Hematopoietic multipotent progenitor cell (in vitro differentiated cells): ENCODE measurements at regions not wholly inside any gene's neighbourhood (a gene's known extent, or its start where the extent isn't known, plus 50 kb on each side); places are given as distances from the start of the nearest gene placed in this dataset.

Experiments
- DNase-seq, 3 donors: peaks; one replicate each; pipeline ENCODE4 v3.0.0-alpha.2; 2011 to 2015; ENCODE audit warnings: low read depth in 2 of 3, low spot score in 2 of 3

GRCh38 chr5:160508780-160509361 is 87.2 kb downstream of the PTTG1 start:
- peak; percentile 56 to 91 (median 86) for DNase-seq

GRCh38 chr5:160511280-160511929 is 89.8 kb downstream of the PTTG1 start:
- DNase-seq = no peak
